H1 (cell line): ENCODE measurements at regions not wholly inside any gene's neighbourhood (a gene's known extent, or its start where the extent isn't known, plus 50 kb on each side); places are given as distances from the start of the nearest gene placed in this dataset.

Source experiments
- CTCF ChIA-PET: fragments of 300-600 bp; sonication (Branson Sonifier 250); formaldehyde crosslinking; loops from one replicate; lab custom pipeline; 2021; ENCODE audit not compliant: partially characterized antibody; lab: Charles Lee
- POLR2A ChIA-PET: fragments of 300-600 bp; sonication (Branson Sonifier 250); formaldehyde crosslinking; loops from one replicate; lab custom pipeline; 2021; ENCODE audit warnings: inconsistent platforms; ENCODE audit not compliant: partially characterized antibody; lab: Charles Lee
- DNase-seq, 2 experiments: peaks; one replicate each; pipeline versions ENCODE4 v3.0.0 to v3.0.0-alpha.2; 2010 to 2022; ENCODE audit warnings: low spot score in 2 of 2, low read depth in 1 of 2, mixed read lengths in 1 of 2
- FAIRE-seq: peaks from 2 replicates; lab custom pipeline; 2011; peaks lifted over from hg19 to GRCh38; lab: Jason Lieb, UNC
- H2AFZ ChIP-seq: 2 replicates; pipeline ENCODE4 v1.8.1; 2012; ENCODE audit warnings: low read length, inconsistent platforms
- H2AK5ac ChIP-seq: 2 replicates; pipeline ENCODE4 v1.6.1; 2013; ENCODE audit warnings: low read depth, low read length
- H2BK120ac ChIP-seq: replicated peaks from 2 replicates; pipeline ENCODE3; 2013; ENCODE audit warnings: low read depth, low read length, inconsistent platforms
- H2BK12ac ChIP-seq: 2 replicates; pipeline ENCODE4 v1.6.1; 2013; ENCODE audit warnings: low read depth, low read length
- H2BK15ac ChIP-seq: 2 replicates; pipeline ENCODE4 v1.6.1; 2013; ENCODE audit warnings: low read length
- H2BK20ac ChIP-seq: 2 replicates; pipeline ENCODE4 v1.6.1; 2013; ENCODE audit warnings: low read length
- H2BK5ac ChIP-seq: 2 replicates; pipeline ENCODE4 v1.6.1; 2013; ENCODE audit warnings: low read depth, low read length
- H3K14ac ChIP-seq: 2 replicates; pipeline ENCODE4 v1.6.1; 2013; ENCODE audit warnings: inconsistent platforms; ENCODE audit not compliant: insufficient read length
- H3K18ac ChIP-seq: 2 replicates; pipeline ENCODE4 v1.6.1; 2013; ENCODE audit warnings: low read length; ENCODE audit errors: extremely low read depth
- H3K23ac ChIP-seq: 2 replicates; pipeline ENCODE4 v1.6.1; 2013; ENCODE audit warnings: inconsistent platforms; ENCODE audit not compliant: insufficient read length
- H3K23me2 ChIP-seq: 2 replicates; pipeline ENCODE4 v1.6.1; 2013; ENCODE audit warnings: low read depth, low read length
- H3K27ac ChIP-seq: 2 replicates; pipeline ENCODE4 v1.6.1; 2011; ENCODE audit warnings: low read depth, low read length, inconsistent platforms
- H3K27me3 ChIP-seq, 4 experiments: replicated peaks in 1 of 4; 1 replicate in 1 of 4; 2 replicates in 3 of 4; pipeline versions ENCODE4 v1.6.1 to v1.8.1; 2011 to 2013; ENCODE audit warnings: low read length in 3 of 4, mild to moderate bottlenecking in 3 of 4, inconsistent platforms in 2 of 4, mixed read lengths in 2 of 4, moderate library complexity in 1 of 4; ENCODE audit not compliant: control insufficient read depth in 3 of 4, insufficient read depth in 3 of 4; ENCODE audit errors: extremely low read depth in 1 of 4
- H3K36me3 ChIP-seq, 4 experiments: 2 replicates each; pipeline versions ENCODE4 v1.6.1 to v1.8.1; 2011 to 2013; ENCODE audit warnings: mild to moderate bottlenecking in 4 of 4, low read length in 3 of 4, moderate library complexity in 2 of 4, control low read depth in 1 of 4, inconsistent platforms in 1 of 4; ENCODE audit not compliant: insufficient read depth in 4 of 4, control insufficient read depth in 2 of 4
- H3K4ac ChIP-seq: replicated peaks from 2 replicates; pipeline ENCODE3; 2013; ENCODE audit warnings: low read length, low read depth, mixed read lengths, inconsistent platforms; ENCODE audit not compliant: insufficient read length
- H3K4me1 ChIP-seq, 4 experiments: replicated peaks in 1 of 4; 1 replicate in 1 of 4; 2 replicates in 3 of 4; pipeline versions ENCODE4 v1.6.1 to v1.8.1; 2011 to 2013; ENCODE audit warnings: low read length in 3 of 4, inconsistent platforms in 2 of 4, mixed read lengths in 1 of 4; ENCODE audit not compliant: insufficient read depth in 4 of 4, control insufficient read depth in 3 of 4
- H3K4me2 ChIP-seq, 2 experiments: 2 replicates each; pipeline versions ENCODE4 v1.6.1 to v1.8.1; 2011 to 2013; ENCODE audit warnings: low read depth in 2 of 2, low read length in 2 of 2, control low read depth in 1 of 2, inconsistent platforms in 1 of 2, mild to moderate bottlenecking in 1 of 2; ENCODE audit not compliant: insufficient read depth in 1 of 2
- H3K4me3 ChIP-seq, 4 experiments: fragments of 200-600, 300-600 bp in 1 of 4; sonication (generic), shearing (Covaris generic), sonication (Bioruptor Twin) in 1 of 4; 2 replicates each; pipeline versions ENCODE4 v1.5.1 to v1.8.1; 2011 to 2016; ENCODE audit warnings: low read length in 4 of 4, low read depth in 3 of 4, control low read depth in 2 of 4, inconsistent platforms in 2 of 4, mild to moderate bottlenecking in 2 of 4, mixed read lengths in 1 of 4, moderate library complexity in 1 of 4; ENCODE audit not compliant: insufficient read depth in 2 of 4; ENCODE audit errors: extremely low read depth in 1 of 4
- H3K56ac ChIP-seq: replicated peaks from 2 replicates; pipeline ENCODE3; 2013; ENCODE audit warnings: low read depth, mild to moderate bottlenecking, mixed read lengths, low read length, inconsistent platforms; ENCODE audit not compliant: insufficient read length
- H3K79me1 ChIP-seq: 2 replicates; pipeline ENCODE4 v1.6.1; 2013; ENCODE audit warnings: low read depth, low read length, control low read depth
- H3K79me2 ChIP-seq, 2 experiments: 2 replicates each; pipeline versions ENCODE4 v1.6.1 to v1.8.1; 2012 to 2013; ENCODE audit warnings: low read length in 2 of 2, mild to moderate bottlenecking in 2 of 2, inconsistent platforms in 1 of 2; ENCODE audit not compliant: insufficient read depth in 2 of 2, control insufficient read depth in 1 of 2
- H3K9ac ChIP-seq, 4 experiments: replicated peaks in 1 of 4; 1 replicate in 1 of 4; 2 replicates in 3 of 4; pipeline versions ENCODE4 v1.6.1 to v1.8.1; 2011 to 2013; ENCODE audit warnings: low read depth in 3 of 4, low read length in 3 of 4, control low read depth in 2 of 4, mild to moderate bottlenecking in 2 of 4, moderate library complexity in 2 of 4, inconsistent platforms in 1 of 4; ENCODE audit errors: extremely low read depth in 1 of 4
- H3K9me3 ChIP-seq, 2 experiments: 2 replicates each; pipeline versions ENCODE4 v1.6.1 to v1.8.1; 2012 to 2013; ENCODE audit warnings: mild to moderate bottlenecking in 2 of 2, moderate library complexity in 2 of 2, control low read depth in 1 of 2, inconsistent platforms in 1 of 2, low read depth in 1 of 2, low read length in 1 of 2, mixed read lengths in 1 of 2; ENCODE audit not compliant: insufficient read depth in 2 of 2
- H4K20me1 ChIP-seq, 2 experiments: replicated peaks in 1 of 2; 2 replicates each; pipeline versions ENCODE3 to v1.8.1; 2011 to 2013; ENCODE audit warnings: inconsistent platforms in 2 of 2, low read length in 2 of 2, mild to moderate bottlenecking in 1 of 2; ENCODE audit not compliant: insufficient read depth in 2 of 2, control insufficient read depth in 1 of 2
- H4K5ac ChIP-seq: 2 replicates; pipeline ENCODE4 v1.6.1; 2013; ENCODE audit warnings: low read length, low read depth, mixed read lengths, inconsistent platforms; ENCODE audit not compliant: insufficient read length
- H4K8ac ChIP-seq: 2 replicates; pipeline ENCODE4 v1.8.0; 2013; ENCODE audit warnings: mild to moderate bottlenecking, moderate library complexity, low read length, inconsistent platforms; ENCODE audit not compliant: insufficient read depth; ENCODE audit errors: extremely low read depth
- H4K91ac ChIP-seq: replicated peaks from 2 replicates; pipeline ENCODE3; 2013; ENCODE audit warnings: low read length, mixed read lengths, inconsistent platforms; ENCODE audit not compliant: insufficient read length
- RBBP5 ChIP-seq: IDR thresholded peaks from 2 replicates; pipeline ENCODE4 v1.7.1; 2012; ENCODE audit warnings: low read depth, mild to moderate bottlenecking, inconsistent platforms, low read length, moderate library complexity, borderline replicate concordance
- YY1 ChIP-seq: IDR thresholded peaks from 2 replicates; pipeline ENCODE4 v1.6.1; 2011; ENCODE audit warnings: low read depth, mild to moderate bottlenecking, low read length
- WGBS, 2 experiments: shearing (Covaris generic) in 1 of 2; methylation state at CpG; one replicate each; pipeline versions ENCODE4 v1.1.6 to v1.1.7; 2013 to 2015; ENCODE audit warnings: low lambda C conversion rate in 2 of 2, mixed read lengths in 2 of 2, inconsistent platforms in 1 of 2, low coverage in 1 of 2, missing lambda C conversion rate in 1 of 2; ENCODE audit not compliant: insufficient replicate concordance in 2 of 2, insufficient coverage in 1 of 2, insufficient read length in 1 of 2; ENCODE audit errors: extremely low coverage in 1 of 2, missing lambda C conversion rate in 1 of 2; 5-methylcytosine and 5-hydroxymethylcytosine counted together

GRCh38 chr1:104072915-104073371, 323.2 kb downstream of the AMY1C start:
- Histone ChIP-seq H3K36me3 (no peaks in the 10 kb centered on the region), H2BK20ac (no peak overlapping the region), H3K23ac (no peak overlapping the region), H4K8ac (no peak overlapping the region; the same call in 1 of the 2 replicates), H2BK15ac (no peak overlapping the region), H3K79me1 (no peaks in the 10 kb centered on the region), H3K4ac (no peak overlapping the region), H3K4me3 (no peak overlapping the region), H3K9me3 (no peaks in the 10 kb centered on the region), H2BK5ac (no peak overlapping the region), H4K20me1 (no peaks in the 10 kb centered on the region), H3K27me3 (no peaks in the 10 kb centered on the region), H3K9ac (no peak overlapping the region), H2AFZ (0 out of 2 replicates have a peak overlapping the region, but pooled peaks have one; percentile 13), H3K27ac (no peak overlapping the region), H4K5ac (no peak overlapping the region), H3K56ac (no peak overlapping the region), H3K14ac (no peak overlapping the region), H3K79me2 (no peaks in the 10 kb centered on the region), H4K91ac (no peak overlapping the region), H3K4me1 (no peaks in the 10 kb centered on the region; a peak in 1 of 7 replicates), H3K4me2 (no peak overlapping the region), H3K23me2 (no peaks in the 10 kb centered on the region), H3K18ac (no peak overlapping the region), H2BK120ac (no peak overlapping the region), H2AK5ac (no peak overlapping the region), H2BK12ac (no peak overlapping the region)
- POLR2A ChIA-PET = no interaction called here
- no peak for TF ChIP-seq RBBP5
- 0 out of 2 replicates have a peak, but pooled peaks have one; percentile 8 for TF ChIP-seq YY1
- DNase-seq (no peak), FAIRE-seq (no peak)
- CTCF ChIA-PET = interaction anchor here (1.1 kb wide), 1 partner anchor 53 kb away, joined by 3 read pairs; no protein-coding TSS in a partner anchor
- WGBS, 2 experiments = 90% methylated on average over 23 of the region's 23 CpGs; no CpG with 5 or more reads in 1 of the 2 experiments
